Right lobe of liver (tissue), 6 donors: ENCODE measurements at regions not wholly inside any gene's neighbourhood (a gene's known extent, or its start where the extent isn't known, plus 50 kb on each side); places are given as distances from the start of the nearest gene placed in this dataset.

Source experiments
- ATAC-seq, 4 donors: fragments of 200-7000 bp; cut with Tn5 transposase; one replicate each; pipeline ENCODE4 v1.9.1; 2020; ENCODE audit warnings: mild to moderate bottlenecking in 4 of 4, moderate library complexity in 4 of 4
- DNase-seq, 3 donors: peaks; one replicate each; pipeline ENCODE4 v3.0.0-alpha.2; 2020
- H3K27ac ChIP-seq, 3 donors: fragments of 200-600 bp; one replicate each; pipeline ENCODE4 v1.8.0; 2022
- H3K27me3 ChIP-seq, 2 donors: fragments of 200-600 bp; one replicate each; pipeline ENCODE4 v1.8.0; 2022
- H3K36me3 ChIP-seq, 4 donors: fragments of 200-600 bp; sonication (generic) in 1 of 4; one replicate each; pipeline versions ENCODE4 v1.5.1 to v1.8.0; 2017 to 2022; ENCODE audit warnings: control low read depth in 1 of 4
- H3K4me1 ChIP-seq, 4 donors: fragments of 200-600 bp; sonication (generic) in 1 of 4; one replicate each; pipeline versions ENCODE4 v1.5.1 to v1.8.0; 2017 to 2022; ENCODE audit warnings: control low read depth in 1 of 4
- H3K4me3 ChIP-seq, 3 donors: fragments of 200-600 bp; one replicate each; pipeline ENCODE4 v1.8.0; 2022
- H3K9me3 ChIP-seq, 4 donors: fragments of 200-600 bp; sonication (generic) in 1 of 4; one replicate each; pipeline versions ENCODE4 v1.5.1 to v1.8.0; 2017 to 2022; ENCODE audit warnings: control low read depth in 1 of 4
- CTCF ChIP-seq, 4 donors: fragments of 200-600 bp in 3 of 4; fragments of 450-650 bp in 1 of 4; IDR thresholded peaks; one replicate each; pipeline versions ENCODE4 v1.5.1 to v1.8.0; 2016 to 2022; ENCODE audit warnings: antibody characterized with exemption in 4 of 4, mild to moderate bottlenecking in 2 of 4
- POLR2A ChIP-seq: fragments of 450-650 bp; IDR thresholded peaks from one replicate; pipeline ENCODE4 v1.6.1; 2017; ENCODE audit warnings: antibody characterized with exemption, mild to moderate bottlenecking
- WGBS: methylation state at CpG from one replicate; pipeline ENCODE4 v1.1.6; 2018; ENCODE audit warnings: low coverage, low lambda C conversion rate; ENCODE audit not compliant: insufficient coverage; ENCODE audit errors: missing lambda C conversion rate; 5-methylcytosine and 5-hydroxymethylcytosine counted together
- intact Hi-C, 2 donors: fragments of 100-400 bp; cut with DNase I; formaldehyde crosslinking; loops; one replicate each; pipeline versions ENCODE4 v1.11.2 to v1.14.1; 2022
- donor health status: DM: no; HTN: yes; CAD: no.
- donor health status: DM: no; HTN: no; CAD: no.
- donor health status: DM: no; HTN: no; CAD: no.
- donor health status: DM: no; HTN: yes; CAD: no.
- donor health status: DM: no; HTN: yes; CAD: no.

GRCh38 chrX:63935835-63936234, 150.8 kb upstream of the ARHGEF9 start:
- Histone ChIP-seq H3K9me3 (no peaks in the 10 kb centered on the region), H3K4me3 (no peak overlapping the region), H3K27me3 (no peaks in the 10 kb centered on the region), H3K27ac (no peak overlapping the region), H3K36me3 (no peaks in the 10 kb centered on the region), H3K4me1 (no peaks in the 10 kb centered on the region)
- ATAC-seq (no peak), DNase-seq (no peak)
- TF ChIP-seq POLR2A (no peak), CTCF (IDR thresholded peaks at IDR 0.05) (no peak)
- 69% methylated on average over 2 of the region's 2 CpGs for WGBS
- intact Hi-C loops: no loop called here

- no peaks in the 10 kb centered on the region for H3K4me1 ChIP-seq
- intact Hi-C loops: no loop called here
- no peak overlapping the region for H3K27ac ChIP-seq
- DNase-seq: no peak
- TF ChIP-seq POLR2A (no peak), CTCF (IDR thresholded peaks at IDR 0.05) (no peak)
- ATAC-seq: no peak
- no peaks in the 10 kb centered on the region for H3K27me3 ChIP-seq
- H3K4me3 ChIP-seq: no peak overlapping the region
- no peaks in the 10 kb centered on the region for H3K9me3 ChIP-seq
- 44% methylated on average over 3 of the region's 3 CpGs for WGBS
- no peaks in the 10 kb centered on the region for H3K36me3 ChIP-seq
Observed at GRCh38 chrX:63934791-63935190, 149.8 kb upstream of the ARHGEF9 start.

GRCh38 chrX:63934160-63934559, 149.1 kb upstream of the ARHGEF9 start:
- Histone ChIP-seq H3K27me3 (no peaks in the 10 kb centered on the region), H3K4me3 (no peak overlapping the region), H3K27ac (no peak overlapping the region), H3K9me3 (no peaks in the 10 kb centered on the region), H3K36me3 (no peaks in the 10 kb centered on the region), H3K4me1 (no peaks in the 10 kb centered on the region)
- intact Hi-C loops: no loop called here
- no peak for TF ChIP-seq CTCF (IDR thresholded peaks at IDR 0.05)
- no peak for TF ChIP-seq POLR2A
- no peak for DNase-seq
- ATAC-seq: no peak
- WGBS: 38% methylated on average over 1 of the region's 1 CpG

- DNase-seq (no peak), ATAC-seq (no peak)
- TF ChIP-seq POLR2A: no peak
- TF ChIP-seq CTCF (IDR thresholded peaks at IDR 0.05): no peak
- Histone ChIP-seq H3K4me3 (no peak overlapping the region), H3K9me3 (no peaks in the 10 kb centered on the region), H3K36me3 (no peaks in the 10 kb centered on the region), H3K27me3 (no peaks in the 10 kb centered on the region), H3K4me1 (no peaks in the 10 kb centered on the region), H3K27ac (no peak overlapping the region)
- whole genome bisulfite sequencing: 76% methylated on average over 3 of the region's 10 CpGs
- intact Hi-C loops: no loop called here
Observed at GRCh38 chrX:63932907-63933306, 147.9 kb upstream of the ARHGEF9 start.

GRCh38 chrX:63932006-63932405, 147.0 kb upstream of the ARHGEF9 start:
- H3K9me3 ChIP-seq: no peaks in the 10 kb centered on the region
- no peaks in the 10 kb centered on the region for H3K4me1 ChIP-seq
- H3K36me3 ChIP-seq: no peaks in the 10 kb centered on the region
- ATAC-seq (no peak), DNase-seq (no peak)
- no peaks in the 10 kb centered on the region for H3K27me3 ChIP-seq
- intact Hi-C loops: no loop called here
- no peak overlapping the region for H3K27ac ChIP-seq
- no peak overlapping the region for H3K4me3 ChIP-seq
- TF ChIP-seq CTCF (IDR thresholded peaks at IDR 0.05) (no peak), POLR2A (no peak)
- WGBS: 39% methylated on average over 2 of the region's 3 CpGs
